ENCODE measurements at regions not wholly inside any gene's neighbourhood (a gene's known extent, or its start where the extent isn't known, plus 50 kb on each side); places are given as distances from the start of the nearest gene placed in this dataset.

GRCh38 chr6:50924758-50925157 lies 106.1 kb downstream of the TFAP2B start:
- H3K4me1 ChIP-seq, result no peaks in the 10 kb centered on the region
- WGBS, 5 donors, result 25 to 36% (median 30%) methylated on average over 3 of the region's 3 CpGs
- H3K4me3 ChIP-seq, result no peak overlapping the region
- no peaks in the 10 kb centered on the region for H3K36me3 ChIP-seq
- DNase-seq, result no peak
- peaks cover 0 to 18% (median 10%) of the 10 kb centered on the region in 4 donors for H3K9me3 ChIP-seq
- TF ChIP-seq, protein P1, sequence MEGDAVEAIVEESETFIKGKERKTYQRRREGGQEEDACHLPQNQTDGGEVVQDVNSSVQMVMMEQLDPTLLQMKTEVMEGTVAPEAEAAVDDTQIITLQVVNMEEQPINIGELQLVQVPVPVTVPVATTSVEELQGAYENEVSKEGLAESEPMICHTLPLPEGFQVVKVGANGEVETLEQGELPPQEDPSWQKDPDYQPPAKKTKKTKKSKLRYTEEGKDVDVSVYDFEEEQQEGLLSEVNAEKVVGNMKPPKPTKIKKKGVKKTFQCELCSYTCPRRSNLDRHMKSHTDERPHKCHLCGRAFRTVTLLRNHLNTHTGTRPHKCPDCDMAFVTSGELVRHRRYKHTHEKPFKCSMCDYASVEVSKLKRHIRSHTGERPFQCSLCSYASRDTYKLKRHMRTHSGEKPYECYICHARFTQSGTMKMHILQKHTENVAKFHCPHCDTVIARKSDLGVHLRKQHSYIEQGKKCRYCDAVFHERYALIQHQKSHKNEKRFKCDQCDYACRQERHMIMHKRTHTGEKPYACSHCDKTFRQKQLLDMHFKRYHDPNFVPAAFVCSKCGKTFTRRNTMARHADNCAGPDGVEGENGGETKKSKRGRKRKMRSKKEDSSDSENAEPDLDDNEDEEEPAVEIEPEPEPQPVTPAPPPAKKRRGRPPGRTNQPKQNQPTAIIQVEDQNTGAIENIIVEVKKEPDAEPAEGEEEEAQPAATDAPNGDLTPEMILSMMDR (IDR thresholded peaks at IDR 0.05), result no peak
- TF ChIP-seq POLR2A (IDR thresholded peaks at IDR 0.05) (no peak), POLR2AphosphoS5 (IDR thresholded peaks at IDR 0.05) (no peak), EP300 (IDR thresholded peaks at IDR 0.05) (no peak)
- H3K27ac ChIP-seq, result no peak overlapping the region
- H3K27me3 ChIP-seq, result no peaks in the 10 kb centered on the region
- intact Hi-C loops (cut with DNase I; ENCODE audit: low total_unique reads), result no loop called here

GRCh38 chr6:50925548-50925947 lies 106.9 kb downstream of the TFAP2B start:
- no peak overlapping the region for H3K4me3 ChIP-seq
- H3K36me3 ChIP-seq, result no peaks in the 10 kb centered on the region
- H3K27ac ChIP-seq, result no peak overlapping the region
- no peaks in the 10 kb centered on the region for H3K4me1 ChIP-seq
- TF ChIP-seq EP300 (IDR thresholded peaks at IDR 0.05), result no peak
- TF ChIP-seq POLR2A (IDR thresholded peaks at IDR 0.05), result no peak
- TF ChIP-seq, protein P1 (IDR thresholded peaks at IDR 0.05), result no peak
- TF ChIP-seq POLR2AphosphoS5 (IDR thresholded peaks at IDR 0.05), result no peak
- H3K9me3 ChIP-seq, result peaks cover 0 to 18% (median 10%) of the 10 kb centered on the region in 4 donors
- no peaks in the 10 kb centered on the region for H3K27me3 ChIP-seq
- DNase-seq, result no peak
- intact Hi-C loops (cut with DNase I; ENCODE audit: low total_unique reads), result no loop called here

GRCh38 chr6:50925981-50926380 lies 107.3 kb downstream of the TFAP2B start:
- H3K27ac ChIP-seq, result no peak overlapping the region
- H3K4me3 ChIP-seq, result no peak overlapping the region
- peaks cover 0 to 14% (median 8%) of the 10 kb centered on the region in 4 donors for H3K9me3 ChIP-seq
- 51 to 68% (median 60%) methylated on average over 2 of the region's 2 CpGs for WGBS, 5 donors
- no peaks in the 10 kb centered on the region for H3K36me3 ChIP-seq
- no peaks in the 10 kb centered on the region for H3K4me1 ChIP-seq
- DNase-seq, result no peak
- H3K27me3 ChIP-seq, result no peaks in the 10 kb centered on the region
- intact Hi-C loops (cut with DNase I; ENCODE audit: low total_unique reads), result no loop called here
- TF ChIP-seq POLR2AphosphoS5 (IDR thresholded peaks at IDR 0.05) (no peak), POLR2A (IDR thresholded peaks at IDR 0.05) (no peak), EP300 (IDR thresholded peaks at IDR 0.05) (no peak)
- TF ChIP-seq, protein P1 (IDR thresholded peaks at IDR 0.05), result no peak

DNA sequence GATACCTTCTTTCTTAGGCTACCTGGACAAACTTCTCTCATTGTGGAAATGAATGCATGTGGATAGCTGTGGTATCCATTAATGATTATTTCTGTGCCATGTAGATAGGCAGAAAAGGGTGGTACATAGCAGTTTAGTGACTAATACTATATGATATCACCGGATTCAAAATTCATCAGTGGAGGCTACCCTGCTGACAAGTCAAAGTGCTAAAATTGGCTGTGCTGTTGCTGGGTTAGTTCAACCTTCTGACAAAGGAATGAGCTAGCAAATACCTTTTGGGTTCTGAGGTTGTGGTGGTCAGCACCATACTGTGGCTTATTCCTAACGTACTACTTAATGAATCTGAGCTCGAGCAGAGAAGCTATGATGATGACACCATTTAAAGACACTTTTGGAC lies 109.1 kb downstream of the TFAP2B start:
- intact Hi-C loops (cut with DNase I; ENCODE audit: low total_unique reads), result no loop called here
- Histone ChIP-seq H3K4me1 (no peaks in the 10 kb centered on the region), H3K9me3 (no peaks in the 10 kb centered on the region), H3K27me3 (no peaks in the 10 kb centered on the region), H3K27ac (no peak overlapping the region), H3K36me3 (no peaks in the 10 kb centered on the region), H3K4me3 (no peak overlapping the region)
- DNase-seq, result no peak
- TF ChIP-seq POLR2AphosphoS5 (IDR thresholded peaks at IDR 0.05) (no peak), POLR2A (IDR thresholded peaks at IDR 0.05) (no peak), EP300 (IDR thresholded peaks at IDR 0.05) (no peak)
- TF ChIP-seq, protein P1 (IDR thresholded peaks at IDR 0.05), result no peak
- WGBS, 5 donors, result 65 to 78% (median 77%) methylated on average over 3 of the region's 3 CpGs

All from stomach (tissue), 8 donors.